DMS79 treated with DMSO at 0.1 percent for 48 hours (cell line): ENCODE measurements at regions not wholly inside any gene's neighbourhood (a gene's known extent, or its start where the extent isn't known, plus 50 kb on each side); places are given as distances from the start of the nearest gene placed in this dataset.

Experiments
- DNase-seq: peaks from one replicate; lab custom pipeline; 2025; lab: John Stamatoyannopoulos, UW

DNA sequence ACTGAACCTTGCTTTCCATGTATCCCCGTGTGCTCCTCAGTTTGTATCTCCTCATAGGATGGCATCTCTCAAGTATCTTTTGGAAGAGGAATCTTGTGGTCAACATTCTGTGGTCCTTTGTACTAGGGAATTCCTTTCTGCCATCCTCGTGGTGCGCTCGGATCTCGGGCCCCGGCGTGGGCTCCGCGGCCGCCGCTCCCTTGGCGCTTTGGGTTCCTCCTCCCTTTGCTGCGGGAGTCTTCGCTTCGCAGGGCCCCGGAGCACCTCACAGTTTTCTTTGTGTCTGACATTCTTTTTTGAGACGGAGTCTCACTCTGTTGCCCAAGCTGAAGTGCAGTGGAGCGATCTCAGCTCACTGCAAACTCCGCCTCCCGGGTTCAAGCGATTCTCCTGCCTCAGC is 264.7 kb downstream of the IRS2 start:
- DNase-seq = no peak

DNA sequence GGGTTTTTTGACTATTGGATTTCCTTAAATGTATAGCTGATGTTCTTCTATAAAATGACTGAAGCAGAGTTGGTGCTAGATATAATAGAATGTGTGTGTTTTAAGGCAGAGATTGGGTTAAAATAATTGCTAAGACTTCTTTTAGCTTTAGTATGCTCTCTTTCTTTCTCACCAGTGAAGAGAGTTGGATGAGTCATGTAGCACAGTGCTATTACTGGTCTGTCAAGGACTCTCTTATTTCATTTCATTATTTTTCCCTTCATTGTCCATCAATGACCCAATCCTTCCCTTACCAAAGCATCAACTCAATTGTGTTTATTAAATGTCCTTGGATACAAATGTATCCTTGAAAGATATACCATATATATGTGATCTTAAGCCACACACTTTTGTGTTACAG is 268.9 kb downstream of the IRS2 start:
- no peak for DNase-seq

DNA sequence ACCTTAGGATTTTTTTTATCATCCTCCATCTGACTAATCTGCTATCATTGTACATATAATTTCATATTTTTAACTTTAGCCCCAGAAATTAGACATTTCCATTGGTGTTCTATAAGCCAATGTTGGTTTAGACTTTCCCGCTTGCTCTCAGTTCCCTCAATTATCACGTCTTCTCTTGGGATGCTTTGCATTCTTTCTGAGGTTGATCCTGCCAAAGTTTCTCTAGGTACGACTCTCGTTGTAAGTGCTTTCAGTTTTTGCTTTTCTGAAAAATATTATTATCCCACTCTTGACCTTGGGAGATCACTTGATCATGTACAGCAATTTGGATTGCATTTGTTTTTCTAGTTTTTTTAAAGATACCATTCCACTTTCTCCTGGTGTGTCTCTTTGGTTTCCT is 270.2 kb downstream of the IRS2 start:
- no peak for DNase-seq

DNA sequence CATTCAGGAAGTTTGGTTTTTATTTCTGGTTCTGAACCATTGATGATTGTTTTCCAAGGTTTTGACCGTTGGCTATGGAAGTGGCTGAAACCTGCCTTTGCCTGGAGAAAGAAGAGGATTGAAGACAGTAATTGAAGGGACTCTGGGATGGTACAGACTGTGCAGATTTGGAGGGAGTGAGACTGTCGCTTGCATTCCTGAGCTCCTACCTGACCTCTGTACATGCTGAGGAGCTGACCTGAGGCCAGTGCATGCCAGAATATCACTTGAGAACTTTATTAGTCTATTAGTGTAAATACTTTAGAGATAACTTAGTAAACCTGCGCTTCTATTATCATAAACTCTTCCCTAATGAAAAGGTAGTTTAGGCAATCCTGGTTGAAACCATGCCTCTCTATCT is 276.4 kb downstream of the IRS2 start:
- no peak for DNase-seq

DNA sequence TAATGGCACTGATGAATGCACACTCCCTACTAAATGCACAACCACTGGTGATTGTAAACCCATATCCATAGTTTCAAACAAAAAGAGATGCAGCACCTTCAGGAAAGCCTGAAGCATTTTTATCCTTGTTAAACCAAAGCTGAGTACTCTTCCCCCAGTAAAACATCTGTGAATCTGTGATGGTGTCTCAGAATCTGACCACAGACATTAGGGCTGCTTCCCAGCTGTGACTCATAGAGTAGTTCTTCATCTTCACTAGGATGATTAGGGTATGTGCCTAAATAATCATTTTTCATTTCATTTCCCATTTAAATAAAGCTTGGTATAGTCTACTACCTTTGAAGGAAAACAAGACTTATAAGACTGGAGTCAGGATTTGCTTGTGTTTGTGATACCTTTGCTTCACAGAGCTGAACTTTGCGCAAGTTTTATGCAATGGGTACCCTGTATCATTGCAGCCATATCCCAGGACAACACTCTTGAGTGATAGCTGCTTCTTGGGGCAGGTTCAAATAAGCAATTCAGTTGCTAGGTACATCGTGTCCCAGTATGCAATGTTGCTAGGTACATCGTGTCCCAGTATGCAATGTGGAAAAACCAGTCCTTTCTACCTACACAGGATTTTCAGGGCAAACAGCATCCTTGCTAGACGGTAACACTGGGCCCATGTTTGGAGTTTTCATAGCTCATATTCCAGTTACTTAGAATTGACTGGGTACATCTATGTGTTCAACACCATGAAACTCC is 277.1 kb downstream of the IRS2 start:
- no peak for DNase-seq

DNA sequence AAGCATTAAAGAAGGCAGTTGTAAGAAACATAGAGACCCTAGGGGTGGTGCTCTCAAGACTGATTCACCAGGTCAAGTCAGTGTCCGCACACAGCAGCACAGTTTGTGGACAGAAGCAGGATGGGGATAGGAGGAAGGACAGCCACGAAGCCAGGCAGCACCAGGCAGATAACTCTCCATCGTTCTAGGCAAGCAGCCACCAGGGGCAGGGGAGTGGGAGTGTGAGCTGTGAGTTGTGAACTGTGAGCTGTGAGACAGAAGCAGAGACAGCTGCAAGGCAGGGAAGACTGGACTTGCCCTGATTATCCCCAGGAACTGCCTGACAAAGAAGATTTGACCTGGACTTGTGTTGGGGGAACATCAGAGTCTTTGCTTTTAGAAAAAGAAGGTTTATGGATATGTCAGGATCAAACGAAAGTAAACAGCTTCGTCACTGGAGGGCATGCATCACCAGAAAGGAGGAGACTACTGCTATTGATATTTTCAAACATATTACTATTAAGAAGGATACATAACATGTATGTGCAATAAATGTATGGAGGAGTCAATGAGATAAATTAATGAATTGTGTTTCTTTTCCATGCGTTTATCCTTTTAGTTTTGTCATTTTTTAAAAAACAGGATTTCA is 286.1 kb downstream of the IRS2 start:
- DNase-seq = no peak

DNA sequence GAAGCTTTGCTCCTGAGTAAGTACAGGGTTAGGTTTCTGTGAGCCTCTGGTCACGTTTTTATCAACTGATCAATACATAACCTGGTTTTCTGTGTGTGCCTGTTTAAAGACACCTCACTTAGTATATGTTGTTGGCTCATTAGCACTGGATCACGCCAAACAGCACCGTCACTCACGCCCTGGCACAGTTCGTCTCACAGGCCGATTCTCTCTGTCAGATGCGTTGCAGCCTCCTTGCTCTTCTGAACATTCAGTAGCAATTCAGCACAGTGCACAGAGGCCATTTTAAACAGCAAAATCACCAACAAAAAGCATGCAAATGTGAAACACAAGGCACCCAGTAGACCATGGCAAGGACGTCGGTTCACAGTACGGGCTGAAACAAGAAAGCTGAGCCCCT is 288.5 kb downstream of the IRS2 start:
- no peak for DNase-seq

DNA sequence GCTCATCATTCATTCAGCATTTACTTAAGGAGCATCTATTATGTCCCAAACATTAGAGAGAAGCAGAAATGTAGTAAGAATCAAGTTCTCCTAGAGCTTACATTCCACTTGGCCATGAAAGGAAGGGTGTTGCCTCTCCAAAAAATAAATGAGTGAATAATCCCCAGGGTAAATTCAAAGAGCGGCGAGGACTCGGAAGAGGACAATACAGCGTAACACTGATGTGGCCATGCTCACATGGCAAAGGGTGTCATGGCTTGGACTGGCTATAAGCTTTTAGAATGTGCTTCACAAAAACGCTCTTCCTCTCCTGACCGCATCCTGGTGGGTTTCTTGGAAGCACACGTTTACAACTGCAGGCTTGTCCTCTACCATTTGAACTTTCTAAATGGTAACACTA is 290.2 kb downstream of the IRS2 start:
- DNase-seq = no peak

DNA sequence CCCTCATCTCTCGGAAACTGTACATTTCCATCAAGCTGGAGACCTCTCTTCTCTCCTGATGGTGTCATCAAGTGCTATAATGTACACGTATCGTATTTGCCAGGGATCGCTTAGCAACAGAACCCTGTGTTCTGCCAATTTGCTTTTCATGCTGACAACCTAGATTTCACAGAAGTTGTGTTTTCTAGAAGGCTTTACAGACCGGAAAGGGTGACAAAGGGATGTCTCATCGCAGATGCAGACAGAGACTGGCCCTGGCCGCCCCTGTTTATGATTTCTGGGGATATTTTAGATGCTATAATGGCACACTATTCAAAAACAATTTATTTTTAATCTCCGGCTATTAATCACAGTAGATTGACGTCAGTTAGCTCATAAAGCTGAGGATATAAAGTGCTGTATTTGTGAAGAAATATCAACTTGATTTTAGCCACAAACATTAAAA is 291.4 kb downstream of the IRS2 start:
- peak; percentile 22 for DNase-seq

DNA sequence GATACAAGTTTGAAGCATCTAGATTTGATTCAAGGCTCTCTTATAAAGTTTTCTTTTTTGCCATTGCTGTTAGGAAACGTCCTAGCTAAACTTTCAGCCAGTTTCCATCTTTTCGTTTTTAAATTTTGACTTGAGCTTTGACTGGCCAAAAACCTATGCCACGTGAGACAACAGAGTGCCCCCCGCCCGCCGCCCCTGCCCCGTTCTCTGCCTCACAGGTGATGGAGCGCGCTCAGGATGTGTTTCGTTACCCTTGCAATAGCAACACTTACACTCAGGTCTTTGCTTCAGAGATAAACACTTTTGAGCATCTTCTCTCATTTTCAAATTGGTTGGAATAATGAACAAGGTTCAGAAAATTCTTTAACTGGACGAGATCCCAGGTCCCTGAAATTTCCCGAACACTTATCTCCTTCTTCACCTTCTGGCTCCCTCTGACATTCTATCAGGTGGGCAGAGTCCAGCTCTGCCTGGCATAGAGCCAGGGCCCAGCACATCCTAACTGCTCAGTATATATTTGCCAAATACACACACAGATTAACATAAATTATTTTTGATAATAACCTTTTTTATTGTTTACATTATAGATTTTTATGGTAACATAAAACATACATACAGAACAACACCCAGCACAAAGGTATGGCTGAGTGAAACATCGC is 301.1 kb downstream of the IRS2 start:
- no peak for DNase-seq

DNA sequence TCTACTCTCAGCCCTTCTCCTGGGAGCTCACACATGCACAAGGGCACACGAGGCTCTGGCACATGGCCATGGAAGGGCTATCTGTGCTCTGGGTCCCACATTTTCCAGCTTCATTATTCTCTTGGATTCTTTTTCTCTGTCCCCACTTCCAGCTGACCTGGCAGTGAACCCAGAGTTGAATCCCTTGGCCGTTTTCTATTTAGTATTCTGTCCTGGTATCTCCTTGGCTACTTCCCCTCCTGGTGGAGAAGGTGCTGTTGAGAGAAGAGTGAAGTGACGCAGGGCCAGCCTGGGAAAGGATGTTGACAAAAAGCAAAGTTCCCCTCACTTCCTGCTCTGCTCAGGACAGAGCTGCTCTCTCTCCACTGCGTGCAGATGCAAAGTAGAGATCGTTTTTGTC is 303.1 kb downstream of the IRS2 start:
- DNase-seq = no peak

DNA sequence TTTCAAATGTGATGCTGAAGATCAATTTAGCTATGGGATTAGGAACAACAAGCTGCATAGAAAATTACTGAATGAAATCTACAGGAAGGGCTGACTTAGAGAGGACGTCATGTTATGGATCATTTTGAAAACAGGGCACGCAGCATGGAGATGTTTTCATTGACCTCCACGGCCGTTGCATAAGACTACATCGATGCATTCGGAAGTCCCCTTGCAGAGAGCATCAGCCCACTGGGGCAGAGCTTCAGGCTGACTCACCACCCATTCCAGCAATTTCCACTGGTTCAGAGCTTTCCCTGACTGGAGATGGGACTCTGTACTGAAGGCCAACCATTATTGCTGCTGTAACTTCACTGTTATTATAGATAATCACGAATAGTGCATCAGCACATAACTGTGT is 305.3 kb downstream of the IRS2 start:
- no peak for DNase-seq

DNA sequence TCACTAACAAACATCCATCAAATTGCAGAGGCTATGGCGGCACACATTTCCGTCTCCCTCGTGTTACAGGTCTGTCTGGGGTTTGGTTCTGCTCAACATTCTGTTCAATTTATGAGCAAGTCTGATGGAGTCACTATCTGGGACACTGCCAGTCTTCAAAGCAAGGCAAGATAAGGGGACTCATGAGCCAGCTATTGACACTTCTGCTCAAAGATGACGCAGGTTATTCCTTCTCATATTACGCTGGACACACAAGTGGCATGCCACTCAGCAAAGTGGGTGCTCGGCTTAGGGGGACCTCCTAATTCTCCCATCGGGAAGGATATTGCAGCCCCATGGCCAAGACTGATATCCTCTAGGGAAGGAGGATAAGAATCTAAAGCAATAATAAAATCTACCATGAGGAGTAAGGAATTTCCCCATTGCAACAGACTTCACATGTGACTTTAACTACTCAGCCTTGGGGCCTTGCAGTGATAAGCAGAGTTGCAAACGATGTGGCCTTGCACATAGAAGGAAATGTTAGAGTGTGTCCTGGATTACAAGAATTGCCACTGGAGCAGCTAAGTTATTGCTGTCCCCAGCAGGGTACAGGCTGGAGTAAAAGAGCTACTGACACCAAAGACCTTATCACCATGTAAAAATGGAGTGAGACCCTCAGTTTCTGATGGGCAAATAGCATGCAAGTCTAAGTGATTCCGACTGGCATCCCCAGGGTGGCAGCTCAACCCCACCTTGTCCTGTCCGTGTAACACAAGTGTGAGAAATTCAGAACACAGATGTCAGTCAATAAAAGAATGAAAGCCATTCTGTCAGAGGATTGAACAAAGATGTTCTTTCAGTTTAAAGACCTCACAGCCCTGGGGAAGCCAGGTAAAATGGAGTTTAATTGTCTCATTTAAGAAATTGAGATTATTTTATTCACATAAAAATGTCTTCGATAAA is 306.1 kb downstream of the IRS2 start:
- DNase-seq = no peak

DNA sequence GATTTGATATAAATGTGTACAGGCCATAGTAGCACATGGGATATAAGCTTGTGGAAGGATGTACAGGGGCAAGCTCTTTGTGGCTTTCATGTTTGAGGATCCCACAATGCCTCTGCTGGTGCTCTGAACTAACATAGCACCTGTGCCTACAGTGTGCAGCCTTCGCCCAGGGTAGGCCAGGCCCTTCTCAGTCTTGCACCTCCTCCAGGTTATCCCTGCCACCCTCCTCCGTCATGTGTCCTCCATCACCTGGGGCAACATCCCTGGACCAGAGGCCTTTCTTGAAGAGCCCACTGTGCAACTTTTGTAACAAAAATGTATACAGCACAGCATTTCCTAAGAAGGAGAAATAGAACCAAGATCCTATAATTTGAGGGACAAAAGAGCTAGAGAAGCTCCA is 306.8 kb downstream of the IRS2 start:
- no peak for DNase-seq

DNA sequence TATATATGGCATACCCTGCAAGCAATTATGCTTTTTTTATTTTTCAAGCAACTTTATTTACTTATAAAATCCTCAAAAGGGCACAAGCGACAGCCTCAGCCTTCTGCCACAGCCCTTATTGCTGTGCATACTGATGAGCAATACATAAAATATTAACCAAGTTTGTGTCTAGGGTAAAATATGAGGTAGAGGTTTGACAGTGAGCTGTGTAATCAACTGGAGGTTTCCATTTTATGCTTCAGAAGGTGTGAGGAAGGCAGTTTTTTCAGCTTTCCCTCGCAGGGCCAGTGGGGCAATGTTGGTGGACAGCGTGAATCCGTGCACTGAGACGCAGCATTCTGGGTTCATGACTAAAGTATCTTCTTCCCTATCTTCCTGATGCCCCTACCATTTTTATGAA is 310.4 kb downstream of the IRS2 start:
- no peak for DNase-seq

DNA sequence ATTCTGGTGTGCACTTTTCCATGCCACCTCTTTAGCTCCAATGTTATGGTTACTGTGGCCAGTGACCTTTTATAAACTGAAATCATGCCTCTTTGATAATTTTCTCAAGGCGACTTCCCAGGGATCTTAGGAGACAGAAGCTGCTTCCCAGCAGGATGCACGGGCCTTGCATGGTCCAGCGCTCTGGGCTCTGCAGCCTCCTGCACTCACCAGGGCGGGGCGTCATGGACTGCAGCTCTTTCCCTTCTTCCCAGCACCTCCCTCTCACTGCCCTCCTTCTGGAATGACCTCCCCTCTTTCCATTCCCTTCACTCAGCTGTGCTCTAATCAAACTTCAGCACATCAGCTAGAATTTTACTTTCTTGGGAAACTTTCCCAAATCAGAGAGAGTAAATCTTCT is 318.3 kb downstream of the IRS2 start:
- no peak for DNase-seq

DNA sequence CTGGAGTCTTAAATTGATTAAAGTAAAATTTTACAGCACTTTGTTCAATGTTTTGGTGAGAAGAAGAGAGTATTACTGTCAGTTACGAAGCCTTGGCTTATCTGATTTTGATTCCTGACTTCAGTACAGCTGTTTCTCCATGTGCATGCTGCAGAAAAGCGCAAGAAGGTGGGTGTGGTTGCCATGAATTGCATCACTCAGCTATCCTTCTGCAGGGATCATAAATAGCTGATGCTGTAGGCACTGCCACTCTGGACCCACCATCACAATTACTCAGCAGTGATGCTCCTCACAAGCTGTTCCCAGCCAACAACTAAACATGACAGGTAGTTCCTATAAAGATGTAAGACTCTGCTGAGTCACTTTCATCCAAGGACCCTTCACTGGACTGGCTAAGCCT is 321.2 kb downstream of the IRS2 start:
- DNase-seq = no peak

DNA sequence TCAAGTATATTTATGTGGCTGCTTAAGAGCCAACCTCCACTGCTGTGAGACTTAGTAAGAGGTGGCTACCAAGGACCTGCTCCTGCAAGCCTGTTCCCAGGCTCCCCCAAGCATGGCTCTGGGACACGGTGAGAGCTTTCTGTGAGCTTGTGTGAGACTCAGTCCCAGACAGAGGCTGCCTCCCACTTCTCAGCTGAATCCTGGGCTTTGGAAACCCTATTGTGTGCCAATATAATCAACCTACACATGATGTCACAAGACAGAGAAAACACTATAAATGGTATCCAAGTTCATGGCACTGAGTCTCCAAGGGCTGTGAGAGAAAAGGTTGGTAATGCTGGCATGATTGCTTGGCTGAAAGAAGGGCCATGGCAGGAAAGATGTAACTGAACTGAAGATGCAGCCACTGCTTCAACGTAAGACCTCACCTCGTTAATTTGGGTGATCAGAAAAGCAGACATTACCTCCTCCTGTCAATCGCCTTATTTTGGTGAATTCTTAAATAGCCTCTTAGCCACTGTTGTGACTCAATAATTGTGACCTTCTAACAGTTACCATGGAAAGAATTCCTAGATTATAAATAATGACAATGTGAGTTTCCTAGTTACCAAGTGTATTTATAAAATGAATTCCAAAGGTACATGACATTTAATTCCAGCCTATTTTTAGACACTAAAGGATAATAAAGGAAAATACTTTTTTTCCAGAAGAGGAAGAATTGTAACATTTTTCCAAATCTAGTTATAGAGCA is 332.0 kb downstream of the IRS2 start:
- DNase-seq = no peak

DNA sequence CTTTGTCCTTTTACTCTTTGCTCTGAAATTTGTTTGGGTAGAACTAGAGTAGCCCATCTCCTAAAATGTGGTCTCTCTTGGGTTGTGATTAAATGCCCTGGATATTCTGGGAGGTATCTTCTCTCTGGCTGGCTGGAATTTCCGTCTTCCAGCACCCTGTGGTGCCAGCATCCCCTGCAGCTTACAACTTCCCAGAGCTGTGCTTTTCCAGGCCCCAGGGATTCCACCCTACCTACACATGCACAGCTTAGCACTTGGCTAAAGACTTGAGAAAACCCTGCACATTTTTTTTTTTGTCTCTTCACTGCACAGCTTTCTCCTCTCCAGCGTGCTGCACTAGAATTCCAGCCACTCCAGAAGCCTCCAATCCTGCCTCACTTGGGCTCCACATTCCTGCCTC is 334.7 kb downstream of the IRS2 start:
- no peak for DNase-seq

DNA sequence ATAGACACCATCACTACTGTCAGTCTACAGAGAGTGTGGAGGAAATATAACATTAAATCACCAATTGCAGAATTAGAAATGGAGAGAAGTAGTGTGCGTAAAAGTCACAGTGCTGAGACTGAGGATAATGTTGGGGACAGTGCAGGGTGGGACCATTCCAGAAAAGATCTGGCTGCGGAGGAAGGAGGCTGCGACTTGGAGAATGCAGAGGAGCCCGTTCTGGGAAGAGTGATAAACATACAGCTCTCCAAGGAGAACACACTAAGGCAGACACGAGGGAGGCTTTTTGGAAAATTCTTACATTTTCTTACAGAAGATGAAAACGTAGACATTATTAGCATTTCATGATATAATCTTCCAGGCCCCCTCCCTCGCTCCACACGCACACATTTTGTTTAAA is 337.8 kb downstream of the IRS2 start:
- DNase-seq = no peak

DNA sequence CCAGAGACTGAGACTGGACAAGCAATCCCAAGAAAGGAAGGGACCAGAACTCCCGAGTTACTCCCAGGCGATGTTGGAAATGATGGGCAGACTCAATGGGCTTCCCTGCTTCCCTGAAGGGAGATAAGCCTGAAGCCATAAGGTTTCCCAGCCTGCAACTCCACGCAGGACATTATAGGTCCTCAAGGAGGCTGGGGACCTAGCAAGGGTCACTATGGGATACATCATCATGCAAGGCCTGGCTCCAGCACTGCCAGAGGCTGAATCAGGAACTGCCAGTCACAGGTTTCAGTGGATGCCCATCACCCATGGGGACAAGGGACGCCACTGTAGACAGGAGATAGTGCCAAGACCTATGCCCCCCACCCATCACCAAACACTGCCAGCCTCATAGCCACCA is 338.7 kb downstream of the IRS2 start:
- no peak for DNase-seq

DNA sequence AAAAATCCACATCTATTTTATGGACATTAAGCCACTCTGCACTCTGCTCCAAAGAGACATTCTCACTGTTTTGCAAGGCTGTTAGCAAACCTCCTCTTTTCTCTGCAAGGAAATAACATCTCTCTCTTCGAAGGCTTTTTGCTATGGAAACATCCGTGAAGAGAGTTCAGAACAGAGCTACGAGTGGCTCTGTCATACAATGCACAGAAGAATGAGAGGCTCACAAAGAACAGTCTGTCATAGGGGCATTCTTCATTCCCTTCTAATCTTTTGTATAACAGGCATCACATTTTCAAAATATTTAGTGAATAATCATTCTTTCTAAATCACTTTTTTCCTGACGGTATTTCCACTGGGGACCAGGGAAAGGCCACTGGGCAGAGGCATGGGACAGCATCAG is 346.1 kb downstream of the IRS2 start:
- no peak for DNase-seq
